ENCODE measurements at regions not wholly inside any gene's neighbourhood (a gene's known extent, or its start where the extent isn't known, plus 50 kb on each side); places are given as distances from the start of the nearest gene placed in this dataset.
A peak's percentile ranks its signal among the peaks of the same experiment; 100 is the strongest.

DNA sequence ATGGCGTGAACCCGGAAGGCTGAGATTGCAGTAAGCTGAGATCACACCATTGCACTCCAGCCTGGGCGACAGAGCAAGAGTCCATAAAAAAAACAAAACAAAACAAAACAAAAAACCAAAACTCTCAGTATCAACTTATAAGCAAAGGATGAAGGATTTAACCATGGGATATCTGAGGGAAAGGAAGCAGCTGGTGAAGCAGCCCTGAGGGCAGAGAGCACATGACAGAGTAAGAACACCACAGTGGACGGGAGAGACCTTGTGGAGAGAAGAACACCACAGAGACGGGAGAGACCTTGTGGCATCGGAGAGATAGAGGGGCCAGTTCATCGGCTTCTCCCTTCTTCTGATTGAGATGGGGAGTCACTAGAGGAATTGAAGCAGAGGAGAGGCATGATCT lies 697.2 kb downstream of the HDGFL1 start:
- no peak for DNase-seq

DNA sequence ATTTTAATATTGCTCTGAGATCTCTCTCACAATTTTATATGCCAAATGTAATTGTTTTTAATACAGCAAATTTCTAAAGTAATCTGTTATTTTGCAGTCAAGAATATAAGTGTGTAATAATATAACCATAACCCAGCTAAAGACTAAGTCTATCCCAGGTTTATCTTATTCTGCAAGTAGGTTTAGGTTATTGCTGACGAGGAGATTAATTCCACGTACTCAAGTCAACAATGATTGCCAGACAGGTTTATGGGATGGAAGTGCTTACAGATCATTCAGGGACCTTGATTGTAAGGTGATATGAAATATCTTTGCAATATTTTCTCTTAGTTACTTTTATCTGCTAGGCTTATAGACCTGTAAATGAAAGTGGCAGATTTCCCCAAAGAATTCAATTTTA lies 698.3 kb downstream of the HDGFL1 start:
- DNase-seq, result no peak

DNA sequence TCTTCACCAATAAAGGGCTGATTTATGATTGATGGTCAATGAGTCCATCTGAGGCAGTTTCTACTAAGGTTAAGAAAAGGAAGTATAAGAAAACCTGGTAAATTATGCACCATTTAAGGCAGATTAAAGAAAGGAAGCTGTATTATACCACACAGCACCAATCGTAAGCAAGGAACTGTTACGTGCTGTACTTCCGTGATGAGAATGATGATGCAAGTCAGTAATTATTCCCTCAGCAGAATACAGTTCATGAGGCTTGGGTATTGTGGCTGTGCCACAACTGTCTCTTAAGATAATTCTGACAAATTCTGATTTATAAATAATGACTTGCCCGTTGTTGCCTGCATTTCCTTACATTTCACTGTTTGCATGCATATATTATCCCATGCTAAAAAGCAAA lies 699.0 kb downstream of the HDGFL1 start:
- no peak for DNase-seq

DNA sequence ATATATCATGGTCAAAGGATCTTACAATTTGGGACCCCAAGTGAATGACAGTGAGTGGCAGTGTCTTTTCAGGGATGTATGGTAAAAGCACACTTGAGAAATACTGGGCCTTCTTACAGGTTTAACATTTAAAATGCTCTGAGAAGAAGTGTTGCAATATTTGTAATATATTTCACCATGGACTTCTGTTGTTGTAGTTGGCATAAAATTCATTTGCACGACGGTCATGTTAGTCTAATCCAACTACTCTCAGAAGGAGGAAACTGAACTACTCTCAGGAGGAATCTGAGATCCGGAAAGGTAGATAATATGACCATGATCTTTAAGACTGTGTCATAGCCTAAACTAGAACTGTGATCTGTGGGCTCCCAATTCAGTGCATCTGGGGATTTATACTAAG lies 700.1 kb downstream of the HDGFL1 start:
- no peak for DNase-seq

DNA sequence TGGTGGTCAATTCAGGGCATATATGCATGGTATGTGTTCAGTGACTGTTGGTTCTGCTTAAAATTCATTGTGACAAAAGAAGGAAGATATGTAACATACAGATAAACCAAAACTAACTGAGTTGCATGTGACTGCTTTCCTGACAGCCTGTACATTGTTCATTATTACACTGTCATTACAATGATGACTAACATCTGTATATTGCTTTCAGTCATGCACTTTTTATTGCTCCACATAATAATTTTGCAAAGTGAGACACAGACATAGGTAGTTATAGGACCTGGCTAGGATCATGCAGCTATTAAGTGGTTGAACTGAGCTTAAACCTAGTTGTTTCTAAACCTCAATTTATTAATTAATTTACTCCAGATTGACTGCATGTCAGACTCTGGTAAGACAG lies 703.2 kb downstream of the HDGFL1 start:
- no peak for DNase-seq

DNA sequence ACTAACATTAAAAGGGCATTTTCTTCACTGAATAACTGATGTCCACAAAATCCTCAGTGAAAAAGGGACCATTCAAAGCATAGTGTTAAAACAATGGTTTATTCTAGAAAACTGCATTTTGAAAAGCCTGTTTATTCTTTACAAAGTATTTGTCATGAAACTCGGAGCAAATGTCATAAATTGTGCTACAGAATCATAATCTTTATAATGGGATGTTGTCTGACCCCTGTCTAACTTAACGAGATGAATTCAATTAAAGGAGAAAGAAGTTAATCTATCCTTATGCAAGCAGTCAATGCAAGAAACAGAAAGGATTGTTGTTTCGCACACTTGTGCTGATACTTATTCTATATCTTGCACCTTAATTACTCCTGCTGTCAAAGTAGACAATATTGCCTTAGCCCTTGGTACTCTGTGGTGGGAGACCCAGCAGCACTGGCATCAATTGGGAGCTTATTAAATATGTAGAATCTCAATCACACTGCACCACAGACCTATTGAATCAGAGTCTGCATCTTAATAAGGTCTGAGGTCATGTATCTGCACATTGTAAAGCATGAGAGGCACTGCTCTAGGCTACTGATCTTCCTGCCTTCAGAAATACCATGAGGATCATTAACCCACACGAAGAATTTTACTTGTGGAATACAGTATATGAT lies 708.3 kb downstream of the HDGFL1 start:
- DNase-seq, result no peak

DNA sequence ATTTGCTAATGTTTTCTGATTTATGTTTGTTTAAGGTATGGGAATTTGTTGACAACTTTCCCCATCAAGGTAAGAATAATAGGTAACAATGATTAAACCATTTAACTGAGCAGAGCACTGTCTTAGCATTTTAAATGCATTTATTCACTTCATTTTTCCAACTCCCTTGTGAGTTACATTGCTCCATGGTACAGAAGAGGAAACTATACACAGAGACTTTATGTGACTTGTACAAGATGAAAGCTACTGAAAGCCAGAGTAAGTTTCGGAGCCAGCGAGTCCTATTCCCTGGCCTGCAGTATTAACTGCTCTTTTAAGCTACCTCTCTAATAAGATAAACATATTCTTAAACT lies 708.8 kb downstream of the HDGFL1 start:
- no peak for DNase-seq

DNA sequence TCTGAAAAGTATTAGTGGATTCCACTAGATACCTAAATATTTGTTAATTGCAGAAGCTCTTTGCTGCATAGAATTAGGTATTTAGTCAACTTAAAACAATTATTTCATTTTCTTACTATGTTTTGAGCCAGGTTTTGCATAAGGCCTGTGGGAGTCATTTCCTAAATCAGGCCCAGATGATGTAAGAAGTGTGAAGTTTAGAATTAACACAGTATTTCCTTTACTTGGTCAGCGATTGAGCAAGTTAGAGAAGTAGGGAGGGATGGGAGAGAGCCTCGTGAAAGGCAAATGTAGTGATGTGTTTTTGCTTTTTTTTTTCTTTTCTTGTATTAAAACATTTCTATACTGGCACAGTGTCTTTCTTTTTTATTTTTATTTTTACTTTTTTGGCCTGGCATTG lies 711.1 kb downstream of the HDGFL1 start:
- DNase-seq, result peak; percentile 87

DNA sequence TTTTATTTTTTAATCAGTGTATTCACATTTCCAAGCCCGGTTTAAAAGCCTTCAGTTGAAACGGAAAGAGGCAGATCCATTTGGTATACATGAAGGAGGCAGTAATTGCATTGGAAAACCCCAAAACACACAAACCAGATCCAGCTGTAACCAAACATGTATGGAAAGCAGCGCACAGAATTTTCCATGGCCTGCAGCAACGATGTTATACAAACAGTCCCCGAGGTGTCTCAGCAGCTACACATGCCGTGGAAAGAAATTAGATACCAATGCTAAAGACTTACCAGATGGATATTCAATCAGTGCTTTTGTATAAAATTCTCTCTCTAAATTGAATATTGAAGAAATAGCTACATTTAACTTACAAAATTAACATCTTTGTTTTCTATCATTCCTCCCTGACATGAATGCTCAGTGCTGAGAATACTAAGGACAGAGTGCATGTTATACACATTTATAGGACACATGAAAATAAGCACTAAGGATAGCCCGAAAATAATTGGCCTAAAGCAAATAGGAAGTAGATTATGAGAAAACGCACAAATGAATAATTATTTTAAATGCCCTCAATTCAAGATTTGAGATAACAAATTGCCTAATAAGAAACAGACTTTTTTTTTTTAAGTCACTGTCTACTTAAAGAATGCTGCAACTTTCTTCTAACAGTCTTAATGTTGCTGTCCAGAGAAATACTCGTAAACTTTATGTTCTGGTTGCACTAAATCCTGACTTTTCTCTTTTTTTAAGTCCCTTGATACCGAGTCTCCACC lies 713.1 kb downstream of the HDGFL1 start:
- no peak for DNase-seq

DNA sequence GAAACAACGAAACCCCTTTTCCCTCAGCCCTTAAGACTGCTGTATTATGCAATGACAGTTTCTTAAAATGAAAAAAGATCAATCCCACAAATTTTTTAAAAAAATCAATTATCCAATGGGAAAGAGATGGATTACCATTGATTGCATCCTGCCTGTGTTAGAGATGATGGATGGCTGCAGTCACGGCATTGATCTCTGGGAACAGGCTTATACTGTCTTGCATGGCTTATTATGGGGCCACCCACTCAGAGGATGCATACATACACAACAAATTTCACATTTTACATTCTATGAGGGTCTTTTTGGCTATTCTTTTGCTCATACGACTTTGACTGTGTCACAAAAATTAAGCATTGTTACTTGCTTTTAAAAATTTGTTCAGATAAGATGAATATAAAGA lies 724.3 kb downstream of the HDGFL1 start:
- DNase-seq, result no peak

DNA sequence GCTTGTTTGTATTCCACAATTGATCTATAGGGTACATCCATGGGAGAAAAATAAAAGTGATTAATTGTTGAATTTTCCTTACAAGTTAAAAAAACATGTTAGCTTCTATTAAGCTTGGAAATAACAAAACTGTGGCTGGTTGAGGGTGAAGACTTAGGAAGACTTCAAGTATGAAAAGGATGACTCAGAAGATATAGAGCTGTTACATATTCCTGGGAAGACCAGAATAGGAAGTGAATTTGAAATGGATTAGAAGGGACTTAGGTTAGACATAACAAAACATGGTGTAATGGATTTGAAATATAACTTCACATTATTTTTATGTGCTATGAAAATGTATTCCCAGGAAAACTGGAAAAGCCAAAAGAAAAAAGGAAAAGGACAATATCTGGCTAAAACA lies 732.2 kb downstream of the HDGFL1 start:
- DNase-seq, result no peak

DNA sequence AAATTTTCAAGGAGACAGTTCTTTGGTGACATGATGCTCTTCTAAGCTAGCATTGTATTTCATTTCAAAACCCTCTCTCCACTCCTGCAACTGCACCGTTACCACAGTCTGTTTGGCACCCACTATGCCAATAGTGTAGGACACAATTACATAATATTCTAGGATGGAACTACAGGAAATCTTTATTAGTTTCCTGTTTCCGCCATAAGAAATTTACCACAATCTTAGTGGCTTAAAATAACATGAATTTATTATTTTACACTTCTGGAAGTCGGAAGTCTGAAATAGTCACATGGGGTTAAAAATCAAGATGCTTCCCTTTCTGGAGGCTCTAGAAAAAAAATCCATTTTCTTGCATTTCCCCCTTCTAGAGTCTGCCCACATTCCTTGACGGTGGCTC lies 733.1 kb downstream of the HDGFL1 start:
- DNase-seq, result no peak

DNA sequence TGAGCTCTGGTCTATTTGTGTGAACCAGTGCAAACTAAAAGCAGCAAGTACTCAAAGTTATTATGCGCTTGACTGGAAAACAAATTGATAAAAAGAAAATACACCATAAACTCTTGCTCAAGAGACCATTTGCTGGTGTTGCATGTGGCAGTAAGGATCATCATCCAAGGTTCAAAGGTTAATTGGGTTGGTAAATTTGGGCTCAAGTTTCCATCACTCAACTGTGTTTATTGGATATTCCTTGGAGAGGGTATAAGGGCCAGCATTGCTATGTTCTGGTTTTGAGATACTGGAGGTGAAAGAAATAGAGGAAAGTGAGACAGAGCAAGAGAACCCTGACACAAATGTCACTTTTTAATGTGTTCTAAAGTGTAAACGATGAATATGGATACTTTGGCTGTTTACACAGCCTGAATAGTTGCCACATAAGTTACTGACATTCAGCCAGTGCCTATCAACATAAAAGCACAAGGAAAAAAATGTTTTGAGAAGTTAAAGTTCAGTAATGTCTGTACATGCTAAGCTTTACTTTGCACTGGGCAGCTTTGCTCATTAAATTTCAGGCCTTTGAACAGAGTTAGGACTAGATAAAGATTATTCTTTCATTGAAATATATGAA lies 736.1 kb downstream of the HDGFL1 start:
- DNase-seq, result no peak

DNA sequence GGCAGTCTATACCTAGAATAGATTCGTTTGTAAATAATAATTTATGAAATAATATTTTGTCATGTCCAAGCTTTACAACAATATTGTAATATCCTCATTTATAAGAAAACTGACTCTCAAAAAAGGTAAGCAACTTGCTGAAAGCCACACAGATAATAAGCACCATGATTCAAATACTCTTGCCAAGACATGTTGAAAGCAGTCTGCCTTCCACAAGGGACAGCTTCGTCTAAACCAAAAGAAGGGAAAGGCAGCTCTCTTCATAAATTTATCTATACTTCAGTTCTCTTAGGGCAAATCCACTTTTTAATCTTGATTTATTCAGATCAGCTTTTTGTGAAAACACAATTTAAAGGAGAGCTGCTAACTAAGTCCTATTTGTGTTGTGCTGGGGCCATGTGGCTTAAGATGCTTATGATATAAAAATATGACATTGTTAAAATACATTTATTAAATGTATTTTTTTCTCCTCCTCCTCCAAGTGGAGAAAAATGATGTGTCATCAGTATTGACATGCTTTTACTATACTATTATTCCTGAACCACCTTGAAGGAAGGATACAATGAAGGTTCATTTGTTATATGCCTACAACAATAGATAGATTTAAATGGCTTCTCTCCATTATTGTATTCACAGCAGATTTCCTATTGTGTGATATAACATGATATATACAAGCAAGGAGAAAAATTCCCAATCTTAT lies 737.0 kb downstream of the HDGFL1 start:
- DNase-seq, result no peak

DNA sequence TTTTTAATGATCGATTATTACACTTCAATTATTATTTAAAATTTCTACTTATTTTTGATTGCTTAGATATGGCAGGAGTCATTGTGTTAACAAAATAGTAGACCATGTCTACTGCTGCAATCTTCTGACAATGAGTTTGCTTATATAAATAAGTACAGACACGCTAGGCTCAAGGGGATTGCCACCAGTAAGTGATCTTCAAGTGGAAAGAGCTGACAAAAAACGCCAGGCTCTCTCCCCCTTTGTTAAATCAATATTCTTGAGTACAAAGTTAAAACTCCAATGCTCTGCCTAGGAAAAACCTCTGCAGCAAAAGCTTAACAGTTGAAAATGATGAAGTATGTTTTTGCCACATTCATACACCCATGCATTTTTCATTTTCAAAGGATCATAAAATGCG lies 738.1 kb downstream of the HDGFL1 start:
- DNase-seq, result no peak

DNA sequence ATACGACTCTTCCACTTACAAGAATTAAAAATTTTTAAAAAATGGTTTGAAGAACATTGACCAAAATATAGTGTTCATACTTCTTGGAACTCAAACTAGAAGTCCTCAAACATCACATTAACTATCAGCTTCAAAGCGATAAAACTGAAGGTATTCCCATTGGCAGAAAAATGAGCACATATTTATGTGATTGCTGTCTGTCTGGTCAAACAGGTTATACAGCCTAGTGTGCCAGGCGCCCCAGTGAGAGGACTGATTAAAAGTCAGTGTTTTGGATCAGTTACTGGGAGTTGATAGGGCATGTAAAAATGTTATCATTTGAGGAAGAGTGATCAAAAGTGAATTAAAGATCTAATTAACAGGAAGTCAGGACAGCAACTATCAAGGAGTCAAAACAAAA lies 738.8 kb downstream of the HDGFL1 start:
- DNase-seq, result no peak

DNA sequence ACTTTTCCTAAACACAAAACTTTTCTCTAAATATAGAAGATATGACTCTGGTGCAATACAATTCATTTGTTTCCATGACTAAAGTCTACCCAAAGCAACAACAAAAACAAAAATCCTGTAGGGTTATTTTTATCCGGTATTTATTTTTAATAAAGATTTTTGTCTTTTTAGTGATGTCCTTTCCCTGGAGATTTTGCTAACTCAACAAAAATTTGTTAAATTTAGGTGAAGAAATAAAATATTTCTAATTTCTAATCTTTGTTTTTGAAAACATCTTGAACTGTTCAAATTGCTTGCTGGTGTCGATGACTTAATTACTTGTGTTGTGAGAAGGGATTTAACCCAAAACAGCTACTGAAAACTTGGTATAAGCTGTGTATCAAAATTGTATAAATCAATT lies 741.8 kb downstream of the HDGFL1 start:
- DNase-seq, result no peak

DNA sequence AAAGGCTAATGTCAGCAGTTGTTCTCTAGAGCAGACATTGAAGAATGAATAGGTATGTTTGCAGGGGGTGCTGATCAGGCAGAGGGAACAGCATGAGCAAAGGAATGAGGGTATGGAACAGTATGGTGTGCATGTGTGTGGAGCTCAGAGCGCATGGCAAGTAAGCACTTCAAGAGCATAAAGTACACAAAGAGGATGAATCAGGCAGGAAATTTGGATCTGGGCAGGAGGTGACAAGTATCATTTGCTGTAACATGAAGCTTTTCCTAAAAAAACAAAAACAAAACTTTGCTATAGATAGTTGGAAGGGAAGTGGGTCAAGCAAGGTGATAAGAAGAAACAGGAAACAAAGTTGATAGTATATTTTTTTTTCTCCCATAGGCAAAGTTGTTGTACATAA lies 746.8 kb downstream of the HDGFL1 start:
- DNase-seq, result no peak

DNA sequence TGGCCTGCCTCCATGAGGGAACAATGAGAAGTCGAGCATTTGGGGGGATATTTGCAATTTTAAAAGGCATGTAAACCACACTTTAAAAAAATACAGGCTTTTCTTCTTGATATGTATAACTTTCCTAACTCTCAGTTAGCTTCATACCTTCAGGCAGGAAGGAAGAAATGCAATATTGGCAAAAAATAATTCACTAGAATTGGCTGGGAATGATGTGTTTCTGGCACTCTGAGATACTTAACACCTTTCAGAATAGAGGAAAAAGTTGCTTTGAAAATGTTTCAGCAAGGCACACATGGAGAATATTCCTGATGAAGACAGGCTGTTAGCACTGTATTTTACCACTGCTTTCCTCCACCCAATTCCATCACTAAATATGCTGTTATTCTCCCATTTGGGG lies 747.6 kb downstream of the HDGFL1 start:
- DNase-seq, result no peak

DNA sequence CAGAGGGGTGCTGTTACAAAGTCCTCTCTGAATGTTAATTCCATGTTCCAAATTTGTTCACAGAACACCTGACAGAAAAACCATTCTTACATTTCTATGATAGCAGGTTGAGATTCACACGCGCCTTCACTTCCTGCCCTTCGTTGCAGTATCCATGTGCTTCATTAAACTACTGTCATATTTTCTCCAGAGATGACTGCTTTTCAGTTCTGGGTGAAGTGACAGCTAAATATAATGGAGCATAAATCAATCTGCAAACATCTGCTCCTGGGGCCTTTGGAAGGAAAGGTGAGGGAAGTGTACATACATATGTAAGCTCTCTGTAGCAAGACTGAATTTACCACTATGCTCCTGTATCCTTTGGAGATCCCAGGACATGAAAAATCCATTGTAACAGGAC lies 750.2 kb downstream of the HDGFL1 start:
- DNase-seq, result no peak

DNA sequence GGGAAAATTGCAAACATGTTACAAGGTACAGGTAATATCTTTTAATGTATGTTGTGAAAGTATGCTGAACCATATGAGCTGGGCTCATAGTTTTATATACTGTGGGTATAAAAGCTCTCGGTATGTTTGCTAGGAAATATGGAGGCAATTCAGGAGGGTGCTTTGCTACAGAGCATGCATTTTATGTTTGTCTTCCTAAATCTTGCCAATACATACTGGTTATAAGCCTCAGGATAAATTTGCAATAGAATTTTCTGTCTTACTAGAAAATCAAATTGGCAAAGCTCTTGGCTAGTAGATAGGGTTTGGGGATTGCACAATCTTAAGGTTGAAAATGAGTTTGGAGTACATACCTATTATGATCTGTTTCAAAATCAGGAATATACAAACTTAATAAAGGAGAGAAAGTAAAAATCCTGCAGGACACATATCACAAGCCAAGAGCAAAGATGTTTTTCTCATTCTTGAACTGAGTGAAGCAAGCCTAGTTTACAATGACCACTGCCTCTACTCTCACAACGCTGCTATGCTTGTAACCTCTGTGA lies 751.2 kb downstream of the HDGFL1 start:
- no peak for DNase-seq

DNA sequence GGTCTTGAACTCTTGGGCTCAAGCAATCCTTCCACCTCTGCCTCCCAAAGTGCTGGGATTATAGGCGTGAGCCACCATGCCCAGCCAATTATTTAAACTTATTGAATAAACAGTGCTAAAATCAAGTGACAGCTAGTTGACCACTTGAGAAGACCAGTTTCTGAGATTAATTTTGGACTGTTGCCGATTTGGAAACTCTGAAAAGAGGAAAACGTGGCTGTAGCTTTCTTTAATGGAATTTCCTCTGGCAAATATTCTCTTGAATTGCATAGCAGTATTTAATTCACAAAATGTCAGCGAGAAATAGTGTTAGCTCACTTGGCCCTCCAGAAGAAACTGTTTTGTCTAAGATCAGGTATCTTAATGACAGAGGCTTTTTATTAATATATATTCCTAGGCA lies 754.5 kb downstream of the HDGFL1 start:
- no peak for DNase-seq

DNA sequence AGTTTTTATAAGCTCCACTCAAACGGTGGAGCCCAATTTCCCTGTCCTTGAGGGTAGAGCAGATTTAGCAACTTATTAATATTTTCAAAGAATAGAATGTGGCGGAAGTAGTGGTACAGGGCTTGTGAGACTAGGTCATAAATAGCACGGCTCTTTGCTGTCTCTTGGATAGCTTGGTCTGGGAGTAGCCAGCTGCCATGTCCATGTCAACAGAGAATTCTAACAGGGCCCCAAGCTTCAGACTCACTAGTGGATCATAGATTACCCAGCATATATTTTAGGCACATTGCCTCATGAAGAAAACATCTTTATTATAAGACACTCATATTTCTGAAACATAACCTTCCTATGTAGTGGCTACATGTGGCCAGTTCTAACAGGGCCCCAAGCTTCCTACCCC lies 755.7 kb downstream of the HDGFL1 start:
- DNase-seq, result no peak

DNA sequence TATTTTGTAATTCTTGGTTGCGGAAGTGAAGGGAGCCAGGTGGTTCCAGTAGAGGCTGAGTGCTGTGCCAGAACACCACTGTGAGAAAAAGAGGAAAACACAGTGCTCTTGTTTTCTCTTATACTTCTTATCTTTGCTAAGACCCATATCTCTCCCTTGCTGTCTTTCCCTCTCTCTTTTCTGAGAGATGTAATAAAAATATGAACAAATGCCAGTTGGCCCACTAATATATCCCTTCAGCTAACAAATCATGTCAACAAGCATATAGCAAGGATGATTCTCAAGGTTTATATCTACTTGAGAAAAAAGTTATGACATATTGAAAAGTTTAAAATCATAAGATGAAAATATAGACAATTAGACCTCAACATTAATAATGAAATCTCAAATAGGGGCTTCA lies 758.3 kb downstream of the HDGFL1 start:
- no peak for DNase-seq

All from inflammatory macrophage treated with lipopolysaccharide for 4 hours (primary cell).